HG03460 (cell line): ENCODE measurements at regions not wholly inside any gene's neighbourhood (a gene's known extent, or its start where the extent isn't known, plus 50 kb on each side); places are given as distances from the start of the nearest gene placed in this dataset.
A peak's percentile ranks its signal among the peaks of the same experiment; 100 is the strongest.

Source experiments
- ATAC-seq: cut with Tn5 transposase; IDR thresholded peaks from one replicate; pipeline ENCODE4 v1.9.1; 2021; ENCODE audit not compliant: unreplicated experiment

- ATAC-seq = no peak
Measured at GRCh38 chr13:71089056-71089455, 777.9 kb downstream of the DACH1 start.

- no peak for ATAC-seq
Measured at GRCh38 chr13:71087432-71087831, 779.6 kb downstream of the DACH1 start.

GRCh38 chr13:71087006-71087405, 780.0 kb downstream of the DACH1 start:
- no peak for ATAC-seq

GRCh38 chr13:71082631-71083030, 784.4 kb downstream of the DACH1 start:
- no peak for ATAC-seq

GRCh38 chr13:71079638-71080037, 787.4 kb downstream of the DACH1 start:
- ATAC-seq = no peak

GRCh38 chr13:71068041-71068440, 799.0 kb downstream of the DACH1 start:
- ATAC-seq = no peak

DNA sequence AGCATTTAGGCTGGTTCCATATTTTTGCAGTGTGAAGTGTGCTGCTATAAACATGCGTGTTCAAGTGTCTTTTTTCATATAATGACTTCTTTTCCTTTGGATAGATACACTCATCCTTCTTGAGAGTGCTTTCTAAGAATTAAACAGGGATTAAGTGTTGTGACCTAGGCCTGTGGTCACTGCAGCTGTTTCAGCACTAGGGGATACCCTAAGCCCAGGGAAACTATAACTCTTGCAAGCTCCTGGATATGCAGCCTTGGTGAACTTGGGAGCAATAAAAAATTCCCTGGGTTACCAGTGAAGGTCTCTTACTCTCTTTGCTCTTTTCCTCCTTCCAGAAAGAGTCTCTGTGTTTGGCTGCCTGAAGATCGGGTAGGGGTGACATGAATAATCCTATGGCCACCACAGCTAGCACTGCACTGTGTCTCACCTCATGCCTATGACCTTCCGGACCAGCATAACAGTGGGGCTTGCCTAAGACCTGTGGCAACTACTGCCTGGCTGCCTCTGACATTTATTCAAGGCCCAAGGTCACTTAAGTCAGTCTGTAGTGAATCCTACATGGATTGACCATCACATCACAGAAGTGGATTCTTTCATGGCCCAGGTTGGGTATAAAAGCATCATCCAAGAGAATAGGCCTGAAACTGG, 799.7 kb downstream of the DACH1 start:
- no peak for ATAC-seq

DNA sequence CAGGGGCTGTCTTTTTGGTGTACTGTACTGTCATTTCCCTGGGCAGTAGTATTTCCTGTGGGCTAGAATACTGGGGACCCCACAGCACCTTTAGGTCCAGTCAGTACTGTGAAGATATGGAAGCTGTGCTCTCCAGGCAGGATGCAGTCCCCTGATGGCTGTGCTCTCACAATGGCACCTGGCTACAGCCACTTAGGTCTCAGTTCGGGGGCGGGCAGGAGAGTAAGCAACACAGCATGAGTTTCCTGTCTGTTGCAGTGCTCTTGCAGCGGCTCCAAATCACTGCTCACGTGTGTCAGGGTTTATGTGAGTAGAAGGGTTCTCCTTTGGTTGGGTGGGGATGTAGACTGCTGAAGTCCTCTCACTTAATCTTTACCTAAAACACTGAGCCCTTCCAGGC, 810.4 kb downstream of the DACH1 start:
- ATAC-seq = no peak

- no peak for ATAC-seq
Measured at GRCh38 chr13:71055644-71056043, 811.4 kb downstream of the DACH1 start.

DNA sequence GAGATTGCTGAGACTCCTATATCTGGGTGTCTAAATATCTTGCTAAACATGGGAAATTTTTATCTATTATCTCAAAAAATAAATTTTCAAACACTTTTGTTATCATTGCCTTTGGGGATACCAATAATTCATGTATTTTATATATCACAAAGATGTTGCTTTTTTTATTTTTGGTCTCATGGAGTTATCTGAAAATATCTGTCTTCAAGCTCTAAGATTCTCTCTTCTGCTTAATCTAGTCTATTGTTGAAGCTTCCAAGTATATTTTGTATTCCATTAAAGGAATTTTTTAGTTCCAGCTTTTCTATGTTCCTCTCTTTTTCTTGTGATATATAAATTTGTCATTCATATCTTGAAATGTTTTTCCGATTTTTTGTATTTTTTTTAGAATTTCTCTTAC, 812.0 kb downstream of the DACH1 start:
- ATAC-seq = no peak

GRCh38 chr13:71054358-71054757, 812.6 kb downstream of the DACH1 start:
- ATAC-seq = peak; percentile 76

- no peak for ATAC-seq
Measured at GRCh38 chr13:71051573-71051972, 815.4 kb downstream of the DACH1 start.

DNA sequence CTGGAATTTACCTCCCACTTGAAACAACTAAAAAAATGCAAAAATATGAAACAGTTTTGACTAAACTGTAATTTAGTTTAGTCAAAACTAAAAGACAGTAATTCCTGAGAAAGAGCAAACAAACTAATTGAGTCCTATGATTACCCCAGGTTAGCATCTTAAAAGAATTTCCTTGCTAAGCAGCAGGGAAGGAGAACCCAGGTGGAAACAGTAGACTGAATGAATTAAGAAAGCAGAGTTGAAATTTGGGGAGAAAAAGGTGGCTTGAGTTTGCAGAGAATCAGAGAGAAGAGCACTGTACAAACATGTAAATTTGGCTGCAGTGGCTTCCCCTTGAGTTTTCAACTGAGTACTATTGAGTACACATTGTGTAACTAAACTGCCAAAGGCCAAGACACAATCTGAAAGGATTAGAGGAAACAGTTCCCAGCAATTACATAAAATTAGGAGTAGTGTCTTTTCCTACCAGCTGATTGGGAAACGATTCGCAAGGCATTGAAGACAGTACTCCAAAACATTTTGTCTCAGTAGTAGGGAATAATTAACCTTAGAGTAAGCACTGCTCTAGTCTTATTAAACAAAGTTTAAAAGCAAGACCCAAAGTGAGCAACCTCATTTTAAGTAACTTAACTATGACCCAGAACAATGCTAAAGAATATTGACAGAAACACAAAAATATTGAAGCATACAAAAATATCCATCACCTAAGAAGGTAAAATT, 820.5 kb downstream of the DACH1 start:
- ATAC-seq = no peak

GRCh38 chr13:71045101-71045500, 821.9 kb downstream of the DACH1 start:
- ATAC-seq = no peak

GRCh38 chr13:71039440-71039839, 827.6 kb downstream of the DACH1 start:
- no peak for ATAC-seq

DNA sequence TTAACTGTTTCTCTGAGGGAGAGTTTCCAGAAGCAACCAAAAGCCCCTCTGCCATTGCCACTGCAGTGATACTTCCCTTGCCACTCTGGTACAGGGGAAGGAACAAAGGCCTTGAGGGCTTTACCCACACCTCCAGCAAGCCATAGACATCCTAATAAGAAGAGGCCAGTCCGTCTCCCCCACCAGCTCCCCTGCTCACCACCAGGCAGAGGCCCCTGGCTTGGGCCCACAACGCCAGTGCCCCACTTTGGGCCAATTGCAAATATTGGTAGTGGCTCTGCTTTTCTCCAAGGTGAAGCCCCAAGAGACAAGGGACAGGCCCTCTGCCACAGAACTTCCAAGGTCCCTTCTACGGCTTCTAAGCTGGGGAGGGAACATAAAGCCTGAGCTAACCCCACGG, 833.0 kb downstream of the DACH1 start:
- ATAC-seq = no peak

DNA sequence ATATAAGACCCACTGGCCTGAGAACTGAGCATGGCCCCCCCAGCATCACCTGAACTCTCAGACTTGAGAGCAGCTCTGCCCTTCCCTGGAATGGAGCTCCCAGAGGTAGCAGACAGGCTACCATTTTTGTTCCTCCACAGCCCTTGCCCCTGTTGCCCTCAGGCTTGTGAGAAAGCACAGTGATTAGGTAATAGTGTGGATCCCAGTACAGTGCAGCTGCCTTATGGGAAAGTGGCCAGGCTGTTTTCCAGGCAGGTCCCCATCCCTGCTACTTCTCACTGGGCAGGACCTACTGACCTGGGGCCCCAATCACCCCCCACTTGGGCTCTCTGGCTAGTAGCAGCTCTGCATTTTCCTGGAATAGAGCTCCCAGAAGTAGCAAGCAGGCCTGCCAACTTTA, 834.0 kb downstream of the DACH1 start:
- ATAC-seq = no peak

GRCh38 chr13:71030784-71031183, 836.2 kb downstream of the DACH1 start:
- ATAC-seq = no peak

- no peak for ATAC-seq
Measured at GRCh38 chr13:71028884-71029283, 838.1 kb downstream of the DACH1 start.

GRCh38 chr13:71021825-71022422, 845.1 kb downstream of the DACH1 start:
- ATAC-seq = peak; percentile 52

- ATAC-seq = no peak
Measured at GRCh38 chr13:71018995-71019394, 848.0 kb downstream of the DACH1 start.

DNA sequence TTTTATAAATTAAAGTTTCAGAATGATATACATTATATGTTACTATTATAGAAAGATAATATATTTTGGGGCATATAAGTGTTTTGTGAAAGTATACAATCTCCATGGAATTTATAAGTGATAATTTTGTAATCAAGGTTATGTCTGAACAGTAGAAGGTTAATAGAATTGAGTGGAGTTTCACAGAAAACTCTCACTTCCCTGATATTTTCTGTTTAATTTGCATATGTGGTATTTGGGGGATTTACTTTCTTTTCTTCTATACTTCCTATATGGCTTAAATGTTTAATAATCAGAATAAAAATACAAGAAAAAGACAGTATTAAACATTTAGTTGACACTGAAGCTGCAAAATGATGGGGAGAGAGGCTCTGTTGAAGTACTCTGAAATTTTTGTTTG, 848.5 kb downstream of the DACH1 start:
- no peak for ATAC-seq
